Ascending aorta (tissue), 2 donors: ENCODE measurements at regions not wholly inside any gene's neighbourhood (a gene's known extent, or its start where the extent isn't known, plus 50 kb on each side); places are given as distances from the start of the nearest gene placed in this dataset.

Experiments used
- DNase-seq, 2 donors: peaks; one replicate each; pipeline ENCODE4 v3.0.0-alpha.2; 2019; ENCODE audit warnings: low spot score in 2 of 2
- H3K27ac ChIP-seq, 2 donors: fragments of 200-600 bp; sonication (generic); one replicate each; pipeline ENCODE4 v1.5.1; 2016 to 2017; ENCODE audit warnings: mild to moderate bottlenecking in 1 of 2
- H3K27me3 ChIP-seq: fragments of 200-600 bp; sonication (generic); one replicate; pipeline ENCODE4 v1.5.1; 2017
- H3K36me3 ChIP-seq, 2 donors: fragments of 200-600 bp; sonication (generic); one replicate each; pipeline ENCODE4 v1.5.1; 2016
- H3K4me1 ChIP-seq, 2 donors: fragments of 200-600 bp; sonication (generic); one replicate each; pipeline ENCODE4 v1.5.1; 2016 to 2017; ENCODE audit warnings: mild to moderate bottlenecking in 1 of 2
- H3K4me3 ChIP-seq, 2 donors: fragments of 200-600 bp; sonication (generic); one replicate each; pipeline ENCODE4 v1.5.1; 2016 to 2017; ENCODE audit warnings: mild to moderate bottlenecking in 1 of 2
- H3K9me3 ChIP-seq, 2 donors: fragments of 200-600 bp; sonication (generic); one replicate each; pipeline ENCODE4 v1.5.1; 2016
- intact Hi-C: fragments of 100-400 bp; cut with DNase I; formaldehyde crosslinking; loops from one replicate; pipeline ENCODE4 v1.15.1; 2023
- TF ChIP-seq, protein P1 (sequence below), 3 experiments: fragments of 200-600 bp in 2 of 3; fragments of 450-650 bp in 1 of 3; sonication (generic) in 2 of 3; IDR thresholded peaks; one replicate each; pipeline ENCODE4 v1.5.1; 2016 to 2019; ENCODE audit warnings: antibody characterized with exemption in 3 of 3, mild to moderate bottlenecking in 1 of 3, moderate library complexity in 1 of 3

DNA sequence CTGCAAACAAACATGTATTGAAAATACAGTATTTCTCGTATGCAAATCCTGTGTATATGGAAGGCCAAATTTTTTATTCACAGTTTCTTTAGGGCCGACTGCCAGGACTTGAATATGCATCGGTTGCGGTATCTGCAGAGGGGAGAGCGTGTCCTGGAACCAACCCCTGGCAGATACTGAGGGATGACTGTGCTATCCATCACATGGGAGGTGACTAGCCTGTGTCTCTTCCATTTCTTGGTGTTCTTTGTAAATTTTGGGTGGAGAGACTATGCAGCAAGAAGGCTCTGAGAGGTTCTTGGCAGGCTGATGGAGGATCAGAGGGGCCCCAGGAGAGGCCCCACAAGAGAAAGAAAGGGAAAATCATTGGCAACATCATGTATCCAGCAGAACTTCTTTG is 384.3 kb downstream of the YTHDC2 start:
- TF ChIP-seq, protein P1, sequence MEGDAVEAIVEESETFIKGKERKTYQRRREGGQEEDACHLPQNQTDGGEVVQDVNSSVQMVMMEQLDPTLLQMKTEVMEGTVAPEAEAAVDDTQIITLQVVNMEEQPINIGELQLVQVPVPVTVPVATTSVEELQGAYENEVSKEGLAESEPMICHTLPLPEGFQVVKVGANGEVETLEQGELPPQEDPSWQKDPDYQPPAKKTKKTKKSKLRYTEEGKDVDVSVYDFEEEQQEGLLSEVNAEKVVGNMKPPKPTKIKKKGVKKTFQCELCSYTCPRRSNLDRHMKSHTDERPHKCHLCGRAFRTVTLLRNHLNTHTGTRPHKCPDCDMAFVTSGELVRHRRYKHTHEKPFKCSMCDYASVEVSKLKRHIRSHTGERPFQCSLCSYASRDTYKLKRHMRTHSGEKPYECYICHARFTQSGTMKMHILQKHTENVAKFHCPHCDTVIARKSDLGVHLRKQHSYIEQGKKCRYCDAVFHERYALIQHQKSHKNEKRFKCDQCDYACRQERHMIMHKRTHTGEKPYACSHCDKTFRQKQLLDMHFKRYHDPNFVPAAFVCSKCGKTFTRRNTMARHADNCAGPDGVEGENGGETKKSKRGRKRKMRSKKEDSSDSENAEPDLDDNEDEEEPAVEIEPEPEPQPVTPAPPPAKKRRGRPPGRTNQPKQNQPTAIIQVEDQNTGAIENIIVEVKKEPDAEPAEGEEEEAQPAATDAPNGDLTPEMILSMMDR (IDR thresholded peaks at IDR 0.05): no peak
- Histone ChIP-seq H3K4me1 (no peaks in the 10 kb centered on the region), H3K4me3 (no peak overlapping the region), H3K27me3 (no peaks in the 10 kb centered on the region), H3K27ac (no peak overlapping the region), H3K36me3 (no peaks in the 10 kb centered on the region), H3K9me3 (no peaks in the 10 kb centered on the region)
- intact Hi-C loops: no loop called here
- DNase-seq: no peak

DNA sequence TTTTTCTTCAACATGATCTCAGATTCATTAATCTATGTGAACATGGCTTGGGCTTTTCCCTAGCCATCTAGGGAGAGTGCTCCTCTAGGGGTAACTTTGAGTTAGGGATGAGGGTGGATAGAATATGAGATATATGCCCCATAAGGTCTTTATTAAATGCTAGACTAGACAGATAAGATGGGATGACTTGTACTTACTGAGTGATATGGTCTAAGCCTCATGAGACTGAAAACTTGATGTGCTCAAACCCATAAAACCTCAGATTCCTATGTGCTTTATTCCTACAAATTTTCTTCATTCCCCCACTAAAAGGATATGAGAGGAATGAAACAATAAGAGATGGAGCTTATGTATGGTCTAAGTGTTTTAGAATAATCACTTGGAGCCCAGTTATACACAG is 386.6 kb downstream of the YTHDC2 start:
- intact Hi-C loops: no loop called here

DNA sequence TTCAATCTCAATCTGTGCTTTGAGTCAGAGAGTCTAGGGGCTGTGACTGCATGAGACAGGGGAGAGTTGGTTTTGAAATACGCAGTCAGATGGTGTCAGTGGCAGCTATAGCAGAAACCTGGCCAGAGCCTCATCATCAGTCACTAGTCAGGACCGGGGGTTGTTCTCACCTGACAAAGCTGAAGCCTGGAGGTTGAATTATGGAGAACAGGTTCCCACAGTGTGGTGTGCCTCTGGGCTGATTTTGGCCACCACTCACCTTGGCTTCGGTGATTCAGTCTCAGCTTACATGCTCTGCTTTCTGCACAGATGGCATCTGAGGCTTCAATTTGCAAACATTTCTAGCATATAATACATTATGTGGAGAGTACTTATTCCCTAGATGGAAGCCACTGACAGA is 387.3 kb downstream of the YTHDC2 start:
- DNase-seq: no peak
- Histone ChIP-seq H3K4me1 (no peaks in the 10 kb centered on the region), H3K4me3 (no peak overlapping the region), H3K9me3 (no peaks in the 10 kb centered on the region), H3K36me3 (no peaks in the 10 kb centered on the region), H3K27me3 (no peaks in the 10 kb centered on the region), H3K27ac (no peak overlapping the region)
- TF ChIP-seq, protein P1 (IDR thresholded peaks at IDR 0.05): no peak
- intact Hi-C loops: no loop called here

More for the DNA sequence above, 386.6 kb downstream of the YTHDC2 start:
- TF ChIP-seq, protein P1 (IDR thresholded peaks at IDR 0.05): no peak
- H3K9me3 ChIP-seq: no peaks in the 10 kb centered on the region
- no peaks in the 10 kb centered on the region for H3K36me3 ChIP-seq
- H3K27me3 ChIP-seq: no peaks in the 10 kb centered on the region
- no peak for DNase-seq
- H3K4me1 ChIP-seq: no peaks in the 10 kb centered on the region
- no peak overlapping the region for H3K27ac ChIP-seq
- no peak overlapping the region for H3K4me3 ChIP-seq

DNA sequence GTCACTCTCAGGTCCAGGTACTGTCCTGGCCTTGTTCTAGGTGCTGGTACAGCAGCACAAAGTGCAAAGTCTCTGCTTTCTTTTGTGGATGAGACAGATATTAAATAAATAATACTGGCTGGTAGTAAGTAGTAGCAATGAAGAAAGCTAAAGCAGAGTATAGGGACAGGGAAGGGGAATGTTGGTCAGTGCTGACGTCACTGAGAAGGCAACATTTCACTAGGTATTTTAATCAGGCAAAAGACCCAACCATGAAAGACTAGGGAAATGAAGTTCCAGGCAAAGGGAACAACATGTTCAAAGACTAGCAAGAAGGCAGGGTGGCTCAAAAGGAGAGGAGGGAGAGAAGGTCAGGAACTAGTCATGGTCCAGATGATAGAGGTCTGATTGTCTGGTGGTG is 388.2 kb downstream of the YTHDC2 start:
- Histone ChIP-seq H3K4me3 (no peak overlapping the region), H3K4me1 (no peaks in the 10 kb centered on the region), H3K9me3 (no peaks in the 10 kb centered on the region), H3K27ac (no peak overlapping the region), H3K27me3 (no peaks in the 10 kb centered on the region), H3K36me3 (no peaks in the 10 kb centered on the region)
- intact Hi-C loops: no loop called here
- TF ChIP-seq, protein P1 (IDR thresholded peaks at IDR 0.05): no peak
- no peak for DNase-seq

DNA sequence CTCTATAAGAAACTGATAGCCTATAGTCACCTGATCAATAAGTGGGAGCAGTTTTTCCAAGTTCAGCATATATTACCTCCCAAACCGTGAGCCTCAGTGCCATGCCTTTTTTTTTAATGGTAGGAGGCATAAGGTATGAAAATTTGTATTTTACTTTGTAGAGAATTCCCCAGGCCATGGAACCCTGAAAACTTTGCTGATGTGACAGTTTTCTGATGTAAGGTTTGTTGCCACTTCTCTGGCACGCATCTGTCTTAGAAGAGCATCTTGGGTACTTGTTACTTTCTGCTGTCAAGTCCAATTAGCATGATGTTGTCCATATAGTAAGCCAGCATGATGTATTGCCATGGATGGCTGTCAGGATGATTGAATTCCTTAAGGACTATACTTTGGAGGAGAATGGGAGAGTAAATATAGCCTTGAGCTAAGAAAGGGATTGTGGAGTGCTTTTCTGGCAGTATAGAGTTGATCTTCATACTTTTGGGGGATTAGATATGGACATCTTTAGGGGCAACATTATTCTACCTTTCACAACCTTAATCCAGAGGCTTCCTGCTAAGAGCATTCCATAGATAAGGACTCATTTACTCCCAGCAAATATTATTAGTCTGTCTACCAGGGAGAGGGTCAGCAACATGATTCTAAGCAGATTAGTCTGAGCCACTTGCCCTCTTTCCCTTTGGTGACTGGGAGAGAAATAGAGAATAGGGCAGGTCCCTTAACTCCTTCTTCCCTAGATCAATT is 389.6 kb downstream of the YTHDC2 start:
- intact Hi-C loops: no loop called here
- TF ChIP-seq, protein P1 (IDR thresholded peaks at IDR 0.05): no peak
- no peaks in the 10 kb centered on the region for H3K36me3 ChIP-seq
- H3K27me3 ChIP-seq: no peaks in the 10 kb centered on the region
- DNase-seq: no peak
- no peak overlapping the region for H3K27ac ChIP-seq
- no peaks in the 10 kb centered on the region for H3K4me1 ChIP-seq
- no peaks in the 10 kb centered on the region for H3K9me3 ChIP-seq
- H3K4me3 ChIP-seq: no peak overlapping the region

DNA sequence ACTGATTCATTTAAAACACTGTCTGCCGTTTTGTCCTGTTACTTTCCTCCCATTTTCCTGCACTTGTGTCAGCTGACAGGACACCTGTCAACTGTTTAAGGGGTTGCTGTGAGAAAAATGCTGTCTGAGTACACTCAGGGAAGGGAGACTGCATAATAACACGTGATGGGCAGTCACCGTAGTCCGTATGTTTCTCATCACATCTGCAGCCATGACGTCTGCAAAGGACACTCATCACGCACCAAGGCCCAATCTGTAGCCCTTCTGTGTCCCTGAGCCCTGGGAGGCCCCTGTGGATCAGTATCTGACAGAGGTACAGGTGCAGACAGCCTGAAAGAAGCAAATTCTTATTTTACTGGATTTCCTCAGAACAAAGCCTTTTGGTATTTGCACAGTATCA is 396.3 kb downstream of the YTHDC2 start:
- Histone ChIP-seq H3K4me1 (no peaks in the 10 kb centered on the region), H3K27me3 (no peaks in the 10 kb centered on the region), H3K4me3 (no peak overlapping the region), H3K9me3 (no peaks in the 10 kb centered on the region), H3K27ac (no peak overlapping the region), H3K36me3 (no peaks in the 10 kb centered on the region)
- intact Hi-C loops: no loop called here
- no peak for DNase-seq
- TF ChIP-seq, protein P1 (IDR thresholded peaks at IDR 0.05): no peak
